ENCODE measurements at regions not wholly inside any gene's neighbourhood (a gene's known extent, or its start where the extent isn't known, plus 50 kb on each side); places are given as distances from the start of the nearest gene placed in this dataset.

DNA sequence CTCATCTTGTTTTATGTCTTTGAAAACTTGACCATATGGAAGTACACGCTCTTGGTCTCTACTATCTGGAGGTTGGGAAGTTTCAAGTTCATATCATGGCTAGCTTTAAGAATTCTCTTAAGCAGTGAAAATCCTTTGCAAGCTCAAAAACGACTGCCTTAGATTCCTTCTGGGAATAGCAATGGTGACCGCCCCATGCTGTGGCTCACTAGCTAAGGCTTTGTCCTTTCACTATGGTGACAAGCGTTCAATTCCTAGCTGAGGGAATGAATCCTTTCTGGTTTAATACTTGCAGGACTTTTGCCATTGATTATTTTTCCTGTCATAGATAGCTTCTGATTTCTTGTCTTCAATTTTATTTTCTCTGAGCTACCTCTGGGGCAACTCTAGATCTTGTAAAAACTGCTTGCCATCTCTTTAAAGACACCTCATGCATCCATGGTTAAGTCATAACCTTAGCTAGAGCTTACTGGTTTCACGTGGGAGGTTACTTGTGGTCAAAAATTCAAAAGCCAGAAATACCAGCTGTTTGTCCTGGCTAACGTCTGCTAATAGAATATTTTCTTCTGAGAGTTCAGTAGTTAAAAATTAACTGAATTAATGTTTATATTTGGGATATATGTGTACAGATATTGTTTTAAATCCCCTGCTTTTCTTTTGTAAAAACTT is 673.4 kb upstream of the CBLB start:
- no peaks in the 10 kb centered on the region for H3K27me3 ChIP-seq (ENCODE audit: control insufficient read depth in 4 of 4, insufficient read depth in 4 of 4, low read length in 3 of 4)
- WGBS = 57% methylated on average over 6 of the region's 6 CpGs
- H3K4me3 ChIP-seq (ENCODE audit: low read depth in 1 of 3, low read length in 3 of 3) = no peak overlapping the region
- TF ChIP-seq EGR1 (IDR thresholded peaks at IDR 0.05; ENCODE audit: low read depth in 2 of 2) (no peak), HNF4A (conservative IDR thresholded peaks at IDR 0.05) (no peak), SP1 (IDR thresholded peaks at IDR 0.05) (no peak), FOXA1 (IDR thresholded peaks at IDR 0.05) (no peak), GABPA (IDR thresholded peaks at IDR 0.05 in 1 of 2, conservative IDR thresholded peaks at IDR 0.05 in 1 of 2) (no peak), RAD21 (IDR thresholded peaks at IDR 0.05) (no peak), JUND (IDR thresholded peaks at IDR 0.05) (no peak), TAF1 (conservative IDR thresholded peaks at IDR 0.05) (no peak), NR2F2 (IDR thresholded peaks at IDR 0.05) (no peak), FOXA2 (IDR thresholded peaks at IDR 0.05) (no peak), HNF4G (IDR thresholded peaks at IDR 0.05) (no peak), RXRA (IDR thresholded peaks at IDR 0.05) (no peak), YY1 (IDR thresholded peaks at IDR 0.05) (no peak)
- TF ChIP-seq, protein P1, sequence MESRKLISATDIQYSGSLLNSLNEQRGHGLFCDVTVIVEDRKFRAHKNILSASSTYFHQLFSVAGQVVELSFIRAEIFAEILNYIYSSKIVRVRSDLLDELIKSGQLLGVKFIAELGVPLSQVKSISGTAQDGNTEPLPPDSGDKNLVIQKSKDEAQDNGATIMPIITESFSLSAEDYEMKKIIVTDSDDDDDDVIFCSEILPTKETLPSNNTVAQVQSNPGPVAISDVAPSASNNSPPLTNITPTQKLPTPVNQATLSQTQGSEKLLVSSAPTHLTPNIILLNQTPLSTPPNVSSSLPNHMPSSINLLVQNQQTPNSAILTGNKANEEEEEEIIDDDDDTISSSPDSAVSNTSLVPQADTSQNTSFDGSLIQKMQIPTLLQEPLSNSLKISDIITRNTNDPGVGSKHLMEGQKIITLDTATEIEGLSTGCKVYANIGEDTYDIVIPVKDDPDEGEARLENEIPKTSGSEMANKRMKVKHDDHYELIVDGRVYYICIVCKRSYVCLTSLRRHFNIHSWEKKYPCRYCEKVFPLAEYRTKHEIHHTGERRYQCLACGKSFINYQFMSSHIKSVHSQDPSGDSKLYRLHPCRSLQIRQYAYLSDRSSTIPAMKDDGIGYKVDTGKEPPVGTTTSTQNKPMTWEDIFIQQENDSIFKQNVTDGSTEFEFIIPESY (IDR thresholded peaks at IDR 0.05) = no peak
- TF ChIP-seq, protein P2, sequence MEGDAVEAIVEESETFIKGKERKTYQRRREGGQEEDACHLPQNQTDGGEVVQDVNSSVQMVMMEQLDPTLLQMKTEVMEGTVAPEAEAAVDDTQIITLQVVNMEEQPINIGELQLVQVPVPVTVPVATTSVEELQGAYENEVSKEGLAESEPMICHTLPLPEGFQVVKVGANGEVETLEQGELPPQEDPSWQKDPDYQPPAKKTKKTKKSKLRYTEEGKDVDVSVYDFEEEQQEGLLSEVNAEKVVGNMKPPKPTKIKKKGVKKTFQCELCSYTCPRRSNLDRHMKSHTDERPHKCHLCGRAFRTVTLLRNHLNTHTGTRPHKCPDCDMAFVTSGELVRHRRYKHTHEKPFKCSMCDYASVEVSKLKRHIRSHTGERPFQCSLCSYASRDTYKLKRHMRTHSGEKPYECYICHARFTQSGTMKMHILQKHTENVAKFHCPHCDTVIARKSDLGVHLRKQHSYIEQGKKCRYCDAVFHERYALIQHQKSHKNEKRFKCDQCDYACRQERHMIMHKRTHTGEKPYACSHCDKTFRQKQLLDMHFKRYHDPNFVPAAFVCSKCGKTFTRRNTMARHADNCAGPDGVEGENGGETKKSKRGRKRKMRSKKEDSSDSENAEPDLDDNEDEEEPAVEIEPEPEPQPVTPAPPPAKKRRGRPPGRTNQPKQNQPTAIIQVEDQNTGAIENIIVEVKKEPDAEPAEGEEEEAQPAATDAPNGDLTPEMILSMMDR (IDR thresholded peaks at IDR 0.05; ENCODE audit: low read depth, low read length, missing input control) = no peak
- TF ChIP-seq, protein P3, sequence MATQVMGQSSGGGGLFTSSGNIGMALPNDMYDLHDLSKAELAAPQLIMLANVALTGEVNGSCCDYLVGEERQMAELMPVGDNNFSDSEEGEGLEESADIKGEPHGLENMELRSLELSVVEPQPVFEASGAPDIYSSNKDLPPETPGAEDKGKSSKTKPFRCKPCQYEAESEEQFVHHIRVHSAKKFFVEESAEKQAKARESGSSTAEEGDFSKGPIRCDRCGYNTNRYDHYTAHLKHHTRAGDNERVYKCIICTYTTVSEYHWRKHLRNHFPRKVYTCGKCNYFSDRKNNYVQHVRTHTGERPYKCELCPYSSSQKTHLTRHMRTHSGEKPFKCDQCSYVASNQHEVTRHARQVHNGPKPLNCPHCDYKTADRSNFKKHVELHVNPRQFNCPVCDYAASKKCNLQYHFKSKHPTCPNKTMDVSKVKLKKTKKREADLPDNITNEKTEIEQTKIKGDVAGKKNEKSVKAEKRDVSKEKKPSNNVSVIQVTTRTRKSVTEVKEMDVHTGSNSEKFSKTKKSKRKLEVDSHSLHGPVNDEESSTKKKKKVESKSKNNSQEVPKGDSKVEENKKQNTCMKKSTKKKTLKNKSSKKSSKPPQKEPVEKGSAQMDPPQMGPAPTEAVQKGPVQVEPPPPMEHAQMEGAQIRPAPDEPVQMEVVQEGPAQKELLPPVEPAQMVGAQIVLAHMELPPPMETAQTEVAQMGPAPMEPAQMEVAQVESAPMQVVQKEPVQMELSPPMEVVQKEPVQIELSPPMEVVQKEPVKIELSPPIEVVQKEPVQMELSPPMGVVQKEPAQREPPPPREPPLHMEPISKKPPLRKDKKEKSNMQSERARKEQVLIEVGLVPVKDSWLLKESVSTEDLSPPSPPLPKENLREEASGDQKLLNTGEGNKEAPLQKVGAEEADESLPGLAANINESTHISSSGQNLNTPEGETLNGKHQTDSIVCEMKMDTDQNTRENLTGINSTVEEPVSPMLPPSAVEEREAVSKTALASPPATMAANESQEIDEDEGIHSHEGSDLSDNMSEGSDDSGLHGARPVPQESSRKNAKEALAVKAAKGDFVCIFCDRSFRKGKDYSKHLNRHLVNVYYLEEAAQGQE (IDR thresholded peaks at IDR 0.05) = no peak
- TF ChIP-seq, protein P4, sequence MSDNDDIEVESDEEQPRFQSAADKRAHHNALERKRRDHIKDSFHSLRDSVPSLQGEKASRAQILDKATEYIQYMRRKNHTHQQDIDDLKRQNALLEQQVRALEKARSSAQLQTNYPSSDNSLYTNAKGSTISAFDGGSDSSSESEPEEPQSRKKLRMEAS (IDR thresholded peaks at IDR 0.05) = no peak
- TF ChIP-seq, protein P5, sequence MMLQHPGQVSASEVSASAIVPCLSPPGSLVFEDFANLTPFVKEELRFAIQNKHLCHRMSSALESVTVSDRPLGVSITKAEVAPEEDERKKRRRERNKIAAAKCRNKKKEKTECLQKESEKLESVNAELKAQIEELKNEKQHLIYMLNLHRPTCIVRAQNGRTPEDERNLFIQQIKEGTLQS (IDR thresholded peaks at IDR 0.05) = no peak
- H3K4me1 ChIP-seq (ENCODE audit: control insufficient read depth in 4 of 4, insufficient read depth in 4 of 4, low read length in 3 of 4) = no peaks in the 10 kb centered on the region
- H3K9ac ChIP-seq (ENCODE audit: low read depth in 1 of 2, low read length in 2 of 2) = no peak overlapping the region
- H3K27ac ChIP-seq (ENCODE audit: low read depth in 1 of 2, low read length in 2 of 2) = no peak overlapping the region
- DNase-seq (ENCODE audit: low spot score) = no peak
- H3K9me3 ChIP-seq (ENCODE audit: control insufficient read depth in 4 of 4, low read length in 3 of 4) = no peaks in the 10 kb centered on the region
- H3K36me3 ChIP-seq (ENCODE audit: control insufficient read depth in 4 of 4, insufficient read depth in 3 of 4, low read depth in 1 of 4, low read length in 3 of 4) = no peaks in the 10 kb centered on the region

Data from liver (tissue), 8 donors.